RWPE2 (cell line): ENCODE measurements at regions not wholly inside any gene's neighbourhood (a gene's known extent, or its start where the extent isn't known, plus 50 kb on each side); places are given as distances from the start of the nearest gene placed in this dataset.

Experiments
- ATAC-seq: fragments of 200-7000 bp; cut with Tn5 transposase; 3 replicates; pipeline ENCODE4 v1.9.1; 2021; ENCODE audit warnings: low read depth
- DNase-seq: peaks from one replicate; pipeline ENCODE4 v3.0.0-alpha.2; 2020; ENCODE audit warnings: low spot score
- H3K27ac ChIP-seq: fragments of 450-650 bp; 2 replicates; pipeline ENCODE4 v1.5.1; 2017; ENCODE audit warnings: mild to moderate bottlenecking; ENCODE audit not compliant: poor library complexity, severe bottlenecking
- H3K27me3 ChIP-seq: fragments of 250-450 bp; sonication (Bioruptor Pico); 2 replicates; pipeline ENCODE4 v1.5.1; 2021; ENCODE audit warnings: mild to moderate bottlenecking, moderate library complexity; ENCODE audit not compliant: insufficient read depth, poor library complexity, severe bottlenecking
- H3K36me3 ChIP-seq: fragments of 250-450 bp; sonication (Bioruptor Pico); 2 replicates; pipeline ENCODE4 v1.5.1; 2020; ENCODE audit warnings: low read depth, mild to moderate bottlenecking, moderate library complexity
- H3K4me1 ChIP-seq: fragments of 250-450 bp; sonication (Bioruptor Pico); 2 replicates; pipeline ENCODE4 v1.5.1; 2021; ENCODE audit warnings: mild to moderate bottlenecking, moderate library complexity; ENCODE audit not compliant: insufficient read depth, poor library complexity, severe bottlenecking
- H3K4me3 ChIP-seq: fragments of 250-450 bp; sonication (Bioruptor Pico); 2 replicates; pipeline ENCODE4 v1.5.1; 2021; ENCODE audit warnings: mild to moderate bottlenecking, moderate library complexity; ENCODE audit not compliant: severe bottlenecking
- H3K9me3 ChIP-seq: fragments of 250-450 bp; sonication (Bioruptor Pico); 2 replicates; pipeline ENCODE4 v1.5.1; 2021; ENCODE audit warnings: mild to moderate bottlenecking, moderate library complexity; ENCODE audit not compliant: severe bottlenecking
- TF ChIP-seq, protein P1 (sequence below): fragments of 450-650 bp; IDR thresholded peaks from one replicate; pipeline ENCODE4 v1.5.1; 2017; ENCODE audit warnings: mild to moderate bottlenecking, moderate library complexity; ENCODE audit not compliant: poor library complexity, severe bottlenecking

DNA sequence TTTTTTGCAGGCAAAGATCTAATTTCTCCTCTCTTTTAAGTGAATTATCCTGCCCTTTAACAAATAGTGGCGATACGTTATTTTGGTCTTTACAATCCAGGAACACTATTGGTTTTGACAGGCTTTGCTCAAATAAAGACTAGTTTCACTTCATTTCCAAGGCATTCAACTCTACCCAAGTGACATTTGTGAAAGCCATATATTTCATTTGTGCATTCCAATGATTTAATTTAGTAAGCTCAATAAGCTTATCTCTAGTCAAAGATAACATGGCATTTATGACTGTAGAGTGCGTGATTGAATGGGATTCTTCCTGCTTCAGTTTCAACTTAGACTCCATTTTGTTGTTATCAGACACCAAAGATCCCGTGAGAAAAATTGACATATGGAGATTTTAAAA, 959.8 kb downstream of the ADGRL3 start:
- H3K36me3 ChIP-seq = no peaks in the 10 kb centered on the region
- H3K4me1 ChIP-seq = no peaks in the 10 kb centered on the region
- no peak overlapping the region for H3K4me3 ChIP-seq
- DNase-seq = no peak
- H3K27me3 ChIP-seq = no peaks in the 10 kb centered on the region
- ATAC-seq = no peak
- H3K9me3 ChIP-seq = no peaks in the 10 kb centered on the region
- H3K27ac ChIP-seq = no peak overlapping the region
- TF ChIP-seq, protein P1, sequence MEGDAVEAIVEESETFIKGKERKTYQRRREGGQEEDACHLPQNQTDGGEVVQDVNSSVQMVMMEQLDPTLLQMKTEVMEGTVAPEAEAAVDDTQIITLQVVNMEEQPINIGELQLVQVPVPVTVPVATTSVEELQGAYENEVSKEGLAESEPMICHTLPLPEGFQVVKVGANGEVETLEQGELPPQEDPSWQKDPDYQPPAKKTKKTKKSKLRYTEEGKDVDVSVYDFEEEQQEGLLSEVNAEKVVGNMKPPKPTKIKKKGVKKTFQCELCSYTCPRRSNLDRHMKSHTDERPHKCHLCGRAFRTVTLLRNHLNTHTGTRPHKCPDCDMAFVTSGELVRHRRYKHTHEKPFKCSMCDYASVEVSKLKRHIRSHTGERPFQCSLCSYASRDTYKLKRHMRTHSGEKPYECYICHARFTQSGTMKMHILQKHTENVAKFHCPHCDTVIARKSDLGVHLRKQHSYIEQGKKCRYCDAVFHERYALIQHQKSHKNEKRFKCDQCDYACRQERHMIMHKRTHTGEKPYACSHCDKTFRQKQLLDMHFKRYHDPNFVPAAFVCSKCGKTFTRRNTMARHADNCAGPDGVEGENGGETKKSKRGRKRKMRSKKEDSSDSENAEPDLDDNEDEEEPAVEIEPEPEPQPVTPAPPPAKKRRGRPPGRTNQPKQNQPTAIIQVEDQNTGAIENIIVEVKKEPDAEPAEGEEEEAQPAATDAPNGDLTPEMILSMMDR = no peak

DNA sequence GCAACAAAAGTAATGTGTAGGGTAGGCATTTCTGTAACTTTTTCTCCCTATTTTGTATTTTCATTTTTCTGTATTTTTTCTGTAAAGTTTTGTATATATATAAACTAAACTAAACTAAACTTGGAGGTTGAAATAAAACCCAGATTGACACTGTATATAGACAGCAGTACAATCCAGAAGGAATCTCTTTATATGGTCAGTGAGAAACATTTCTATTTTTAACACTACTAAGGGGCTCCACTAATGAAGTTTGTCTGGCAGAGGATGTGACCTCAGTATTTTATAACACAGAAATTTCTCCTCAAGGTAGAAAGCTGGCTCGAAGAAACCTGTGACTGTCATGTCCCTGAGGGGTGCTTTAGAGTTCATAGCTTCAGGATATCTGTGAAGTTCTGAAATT, 959.2 kb downstream of the ADGRL3 start:
- H3K4me3 ChIP-seq = no peak overlapping the region
- H3K4me1 ChIP-seq = no peaks in the 10 kb centered on the region
- DNase-seq = no peak
- H3K27ac ChIP-seq = no peak overlapping the region
- no peak for ATAC-seq
- no peaks in the 10 kb centered on the region for H3K36me3 ChIP-seq
- no peaks in the 10 kb centered on the region for H3K27me3 ChIP-seq
- H3K9me3 ChIP-seq = no peaks in the 10 kb centered on the region
- TF ChIP-seq, protein P1 = no peak

DNA sequence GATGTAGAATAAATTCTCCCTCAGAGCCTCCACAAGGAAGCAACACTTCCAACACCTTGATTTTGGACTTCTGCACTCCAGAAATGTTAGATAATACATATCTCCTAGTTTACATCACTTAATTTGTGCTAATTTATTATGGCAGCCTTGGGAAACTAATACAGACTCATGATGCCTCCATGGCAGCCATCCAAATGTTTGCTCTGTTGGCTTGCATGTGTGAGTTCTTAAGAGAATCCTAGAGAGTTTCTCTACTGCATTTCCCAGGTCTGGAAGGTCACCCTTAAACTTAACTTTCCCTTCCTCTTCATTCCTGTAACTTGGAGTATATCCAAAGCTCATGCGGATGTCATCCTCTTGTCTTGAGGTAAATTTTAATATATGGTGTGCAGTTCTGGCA, 956.1 kb downstream of the ADGRL3 start:
- Histone ChIP-seq H3K27me3 (no peaks in the 10 kb centered on the region), H3K27ac (no peak overlapping the region), H3K36me3 (no peaks in the 10 kb centered on the region), H3K4me1 (no peaks in the 10 kb centered on the region), H3K9me3 (no peaks in the 10 kb centered on the region), H3K4me3 (no peak overlapping the region)
- TF ChIP-seq, protein P1 = no peak
- DNase-seq (no peak), ATAC-seq (no peak)

DNA sequence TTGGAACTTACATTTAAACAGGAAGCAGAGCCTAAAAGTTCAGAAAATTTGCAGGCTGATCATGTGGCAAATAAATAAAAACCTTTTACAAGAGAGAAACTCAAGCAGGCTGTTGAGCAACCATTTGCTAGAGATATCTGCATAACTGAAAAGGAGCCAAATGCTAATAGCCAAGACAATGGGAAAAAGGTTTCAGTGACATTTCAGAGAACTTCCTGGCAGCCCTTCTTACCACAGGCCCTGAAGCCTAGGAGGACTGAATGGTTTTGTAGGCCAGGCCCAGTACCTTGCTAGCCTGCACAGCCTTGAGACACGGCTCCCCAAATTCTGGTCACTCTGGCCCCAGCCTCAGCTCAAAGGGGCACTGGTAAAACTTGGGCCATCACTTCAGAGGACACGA, 945.1 kb downstream of the ADGRL3 start:
- no peak overlapping the region for H3K4me3 ChIP-seq
- H3K36me3 ChIP-seq = no peaks in the 10 kb centered on the region
- no peaks in the 10 kb centered on the region for H3K27me3 ChIP-seq
- no peak for DNase-seq
- no peaks in the 10 kb centered on the region for H3K4me1 ChIP-seq
- H3K27ac ChIP-seq = no peak overlapping the region
- TF ChIP-seq, protein P1 = no peak
- H3K9me3 ChIP-seq = no peaks in the 10 kb centered on the region
- no peak for ATAC-seq

GRCh38 chr4:62144431-62144830, 944.3 kb downstream of the ADGRL3 start:
- no peak for ATAC-seq
- H3K4me1 ChIP-seq = no peaks in the 10 kb centered on the region

More at GRCh38 chr4:62144431-62144830, 944.3 kb downstream of the ADGRL3 start:
- TF ChIP-seq, protein P1 = no peak
- no peak for DNase-seq
- no peaks in the 10 kb centered on the region for H3K9me3 ChIP-seq
- no peaks in the 10 kb centered on the region for H3K36me3 ChIP-seq
- no peaks in the 10 kb centered on the region for H3K27me3 ChIP-seq
- H3K27ac ChIP-seq = no peak overlapping the region
- no peak overlapping the region for H3K4me3 ChIP-seq
